ENCODE measurements at regions not wholly inside any gene's neighbourhood (a gene's known extent, or its start where the extent isn't known, plus 50 kb on each side); places are given as distances from the start of the nearest gene placed in this dataset.

DNA sequence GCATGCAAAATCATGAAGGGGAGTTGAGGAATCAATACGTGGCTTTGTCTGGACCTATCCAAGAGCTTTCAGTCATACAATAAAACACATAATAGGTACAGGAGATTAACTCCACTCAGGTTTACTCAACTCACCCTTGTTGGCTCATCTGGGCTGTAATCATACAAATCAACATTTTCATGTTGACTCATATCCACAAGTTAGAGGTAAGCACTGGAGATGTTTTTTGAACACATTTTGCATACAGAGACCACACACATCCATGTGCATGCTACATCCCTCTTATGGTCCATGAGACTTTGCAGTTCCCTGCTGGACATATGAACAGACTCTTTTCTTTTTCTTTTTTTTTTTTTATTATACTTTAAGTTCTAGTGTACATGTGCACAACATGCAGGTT is 336.9 kb upstream of the PIK3C3 start:
- Histone ChIP-seq H3K27me3 (replicated peaks; ENCODE audit: control insufficient read depth, insufficient read depth, low read length) (no peaks in the 10 kb centered on the region), H3K4me3 (replicated peaks; ENCODE audit: low read depth, low read length) (no peak overlapping the region), H3K36me3 (ENCODE audit: control insufficient read depth, insufficient read depth, low read length) (no peaks in the 10 kb centered on the region)
- no peak for DNase-seq (ENCODE audit: extremely low read depth, insufficient read length)
- TF ChIP-seq, protein P1, sequence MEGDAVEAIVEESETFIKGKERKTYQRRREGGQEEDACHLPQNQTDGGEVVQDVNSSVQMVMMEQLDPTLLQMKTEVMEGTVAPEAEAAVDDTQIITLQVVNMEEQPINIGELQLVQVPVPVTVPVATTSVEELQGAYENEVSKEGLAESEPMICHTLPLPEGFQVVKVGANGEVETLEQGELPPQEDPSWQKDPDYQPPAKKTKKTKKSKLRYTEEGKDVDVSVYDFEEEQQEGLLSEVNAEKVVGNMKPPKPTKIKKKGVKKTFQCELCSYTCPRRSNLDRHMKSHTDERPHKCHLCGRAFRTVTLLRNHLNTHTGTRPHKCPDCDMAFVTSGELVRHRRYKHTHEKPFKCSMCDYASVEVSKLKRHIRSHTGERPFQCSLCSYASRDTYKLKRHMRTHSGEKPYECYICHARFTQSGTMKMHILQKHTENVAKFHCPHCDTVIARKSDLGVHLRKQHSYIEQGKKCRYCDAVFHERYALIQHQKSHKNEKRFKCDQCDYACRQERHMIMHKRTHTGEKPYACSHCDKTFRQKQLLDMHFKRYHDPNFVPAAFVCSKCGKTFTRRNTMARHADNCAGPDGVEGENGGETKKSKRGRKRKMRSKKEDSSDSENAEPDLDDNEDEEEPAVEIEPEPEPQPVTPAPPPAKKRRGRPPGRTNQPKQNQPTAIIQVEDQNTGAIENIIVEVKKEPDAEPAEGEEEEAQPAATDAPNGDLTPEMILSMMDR (IDR thresholded peaks at IDR 0.05; ENCODE audit: insufficient read depth, low read length, poor library complexity, severe bottlenecking): no peak

DNA sequence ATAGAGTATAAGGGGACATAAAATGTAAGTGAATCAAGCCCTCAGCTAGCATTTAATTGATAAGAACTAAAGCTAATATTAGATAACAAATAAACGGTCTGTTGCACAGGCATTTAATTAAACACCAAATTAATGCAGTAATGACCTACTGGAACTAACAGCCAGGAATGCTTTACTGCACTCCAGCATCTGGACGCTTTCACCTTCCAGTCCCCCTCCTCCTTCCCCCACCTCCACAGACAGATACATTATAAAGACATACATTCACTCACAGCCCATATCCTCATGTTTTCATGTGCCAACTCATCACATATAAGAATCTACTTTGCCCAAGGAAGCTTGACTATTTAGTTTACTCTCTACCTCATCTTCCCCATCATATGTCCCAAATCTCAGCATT is 337.4 kb upstream of the PIK3C3 start:
- TF ChIP-seq, protein P1 (IDR thresholded peaks at IDR 0.05; ENCODE audit: insufficient read depth, low read length, poor library complexity, severe bottlenecking): no peak
- no peaks in the 10 kb centered on the region for H3K27me3 ChIP-seq (replicated peaks; ENCODE audit: control insufficient read depth, insufficient read depth, low read length)
- no peaks in the 10 kb centered on the region for H3K36me3 ChIP-seq (ENCODE audit: control insufficient read depth, insufficient read depth, low read length)
- H3K4me3 ChIP-seq (replicated peaks; ENCODE audit: low read depth, low read length): no peak overlapping the region
- no peak for DNase-seq (ENCODE audit: extremely low read depth, insufficient read length)

DNA sequence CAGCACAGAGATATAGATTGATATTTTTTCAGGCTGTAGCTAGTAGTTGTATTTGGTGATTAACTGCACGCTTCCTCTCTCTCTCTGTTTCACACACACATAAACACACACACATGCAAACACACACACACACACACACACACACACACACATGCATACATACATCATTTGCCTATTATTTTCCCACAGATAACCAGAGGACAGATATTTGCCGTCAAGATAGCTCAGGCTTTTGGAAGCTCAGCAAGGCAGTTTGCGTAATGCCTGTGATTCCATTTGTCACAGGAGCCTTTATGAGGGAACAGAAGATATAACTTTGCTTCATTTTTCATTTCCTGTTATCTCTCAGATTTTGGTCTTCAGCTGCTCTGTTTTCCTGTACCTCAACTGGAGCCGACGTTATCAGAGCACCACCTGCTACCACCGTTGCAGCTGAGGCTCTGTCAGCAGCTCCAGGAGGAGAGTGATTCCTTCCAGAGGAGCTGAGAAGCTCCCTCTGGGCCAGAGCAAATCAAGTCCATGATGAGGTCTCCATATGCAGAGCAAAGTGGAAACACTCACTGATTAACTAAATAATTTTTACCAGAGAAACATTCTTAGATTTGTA is 341.9 kb upstream of the PIK3C3 start:
- DNase-seq (ENCODE audit: extremely low read depth, insufficient read length): no peak
- H3K36me3 ChIP-seq (ENCODE audit: control insufficient read depth, insufficient read depth, low read length): no peaks in the 10 kb centered on the region
- no peaks in the 10 kb centered on the region for H3K27me3 ChIP-seq (replicated peaks; ENCODE audit: control insufficient read depth, insufficient read depth, low read length)
- TF ChIP-seq, protein P1 (IDR thresholded peaks at IDR 0.05; ENCODE audit: insufficient read depth, low read length, poor library complexity, severe bottlenecking): no peak
- H3K4me3 ChIP-seq (replicated peaks; ENCODE audit: low read depth, low read length): no peak overlapping the region

DNA sequence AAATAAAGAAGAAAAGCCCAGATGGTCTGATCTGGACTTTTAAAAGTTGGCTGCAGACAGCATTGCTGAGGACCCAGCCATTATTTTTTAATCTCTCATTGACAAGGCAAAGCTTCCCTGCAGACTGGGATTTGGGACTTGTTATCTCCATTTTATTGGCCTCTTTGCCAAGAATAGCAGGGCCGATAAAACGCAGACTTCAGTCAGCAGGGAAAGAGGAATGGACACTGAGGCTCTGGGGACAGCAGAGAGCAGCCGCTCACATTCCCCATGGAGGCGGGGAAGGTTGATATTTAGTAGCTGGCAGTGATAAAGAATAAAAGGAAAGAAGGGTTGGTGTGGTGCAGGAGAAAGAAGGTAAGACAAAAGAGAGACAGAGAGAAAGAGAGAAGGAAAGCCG is 350.1 kb upstream of the PIK3C3 start:
- Histone ChIP-seq H3K36me3 (ENCODE audit: control insufficient read depth, insufficient read depth, low read length) (no peaks in the 10 kb centered on the region), H3K4me3 (replicated peaks; ENCODE audit: low read depth, low read length) (no peak overlapping the region), H3K27me3 (replicated peaks; ENCODE audit: control insufficient read depth, insufficient read depth, low read length) (no peaks in the 10 kb centered on the region)
- no peak for DNase-seq (ENCODE audit: extremely low read depth, insufficient read length)
- TF ChIP-seq, protein P1 (IDR thresholded peaks at IDR 0.05; ENCODE audit: insufficient read depth, low read length, poor library complexity, severe bottlenecking): no peak

DNA sequence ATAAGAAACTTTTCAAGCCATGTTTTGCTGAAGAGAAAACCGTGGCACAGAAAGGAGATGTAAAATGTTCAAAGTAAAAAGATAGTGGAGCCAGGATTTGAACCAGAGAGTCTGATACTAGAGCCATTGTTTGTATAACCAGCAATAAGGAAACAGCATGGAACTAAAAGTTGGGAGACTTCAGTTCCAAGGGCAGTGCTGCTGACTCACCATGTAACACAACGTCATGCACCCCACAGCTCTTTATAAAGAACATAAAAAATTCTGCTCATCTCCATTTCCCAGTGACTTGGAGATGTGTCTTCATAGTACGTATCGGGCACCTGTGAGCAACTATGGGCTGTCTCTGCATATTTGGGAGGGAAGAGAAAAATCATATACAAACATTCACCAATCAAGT is 353.0 kb upstream of the PIK3C3 start:
- H3K4me3 ChIP-seq (replicated peaks; ENCODE audit: low read depth, low read length): no peak overlapping the region
- DNase-seq (ENCODE audit: extremely low read depth, insufficient read length): no peak
- H3K27me3 ChIP-seq (replicated peaks; ENCODE audit: control insufficient read depth, insufficient read depth, low read length): no peaks in the 10 kb centered on the region
- TF ChIP-seq, protein P1 (IDR thresholded peaks at IDR 0.05; ENCODE audit: insufficient read depth, low read length, poor library complexity, severe bottlenecking): no peak
- H3K36me3 ChIP-seq (ENCODE audit: control insufficient read depth, insufficient read depth, low read length): no peaks in the 10 kb centered on the region

Measured in GM06990 (cell line).